GM18508 (cell line): ENCODE measurements at regions not wholly inside any gene's neighbourhood (a gene's known extent, or its start where the extent isn't known, plus 50 kb on each side); places are given as distances from the start of the nearest gene placed in this dataset.
"Not testable (repeated sequence)": the region's sequence is repeated elsewhere in the genome, so short reads cannot be mapped to it uniquely, and the experiment has no call there.

ENCODE experiments used
- ATAC-seq: cut with Tn5 transposase; IDR thresholded peaks from one replicate; pipeline ENCODE4 v1.9.1; 2021; ENCODE audit warnings: moderate number of reproducible peaks; ENCODE audit not compliant: insufficient read depth, unreplicated experiment

DNA sequence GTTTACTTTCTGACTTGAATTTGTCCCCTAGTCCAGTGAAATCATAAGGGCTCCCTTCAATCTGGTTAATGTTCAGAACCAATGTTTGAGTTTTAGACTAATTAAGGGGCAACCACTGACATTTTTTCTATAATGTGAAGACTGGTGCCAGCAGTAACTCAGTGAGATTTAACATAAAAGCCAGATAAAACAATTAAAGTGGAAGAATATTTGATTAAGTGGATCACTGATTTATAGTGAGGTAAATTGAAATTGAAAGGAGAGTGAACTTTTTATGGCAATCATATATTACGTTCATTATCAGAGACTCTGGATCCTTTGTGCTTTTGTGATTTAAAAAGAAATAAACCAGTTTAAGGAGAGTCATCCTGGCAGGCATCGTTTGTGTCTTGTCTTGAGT lies 246.8 kb downstream of the GATA3 start:
- ATAC-seq: no peak

DNA sequence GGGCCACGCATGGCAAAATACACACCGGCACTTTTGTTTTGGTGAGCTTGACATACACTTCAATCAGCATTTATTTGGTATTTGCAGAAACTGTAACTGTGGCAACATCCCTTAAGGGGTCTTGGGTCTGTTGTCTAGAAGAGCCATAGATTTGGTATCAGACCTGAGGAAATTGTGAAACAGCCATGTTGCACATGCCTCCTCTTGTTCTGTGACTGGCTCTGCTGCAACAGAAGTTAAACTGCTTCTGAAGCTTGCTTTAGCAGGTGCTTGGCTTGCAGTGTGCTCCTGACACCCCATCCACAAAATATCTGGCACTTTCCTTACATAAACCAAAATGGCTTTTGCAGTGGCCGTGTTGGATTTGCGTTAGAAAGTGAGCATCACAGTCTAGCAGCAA lies 247.3 kb downstream of the GATA3 start:
- ATAC-seq: no peak

DNA sequence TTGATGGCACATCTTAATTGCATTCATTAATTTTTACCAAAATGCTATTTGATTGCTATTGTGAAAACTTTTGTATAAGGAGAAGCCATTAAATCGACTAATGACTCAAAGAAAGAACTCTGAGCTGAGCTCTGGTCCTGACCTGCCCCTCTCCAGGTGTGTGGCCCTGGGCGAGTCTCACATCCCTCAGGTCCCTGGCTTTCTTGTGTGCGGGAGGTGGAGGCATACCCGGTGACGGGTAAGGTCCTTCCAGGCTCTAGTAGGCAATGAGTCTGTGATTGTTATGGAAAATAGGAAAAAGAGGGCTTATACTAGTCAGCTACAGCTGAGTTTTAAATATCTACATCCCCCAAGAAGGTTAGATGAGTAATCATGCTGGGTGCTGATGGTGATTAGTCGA lies 248.1 kb downstream of the GATA3 start:
- ATAC-seq: no peak

DNA sequence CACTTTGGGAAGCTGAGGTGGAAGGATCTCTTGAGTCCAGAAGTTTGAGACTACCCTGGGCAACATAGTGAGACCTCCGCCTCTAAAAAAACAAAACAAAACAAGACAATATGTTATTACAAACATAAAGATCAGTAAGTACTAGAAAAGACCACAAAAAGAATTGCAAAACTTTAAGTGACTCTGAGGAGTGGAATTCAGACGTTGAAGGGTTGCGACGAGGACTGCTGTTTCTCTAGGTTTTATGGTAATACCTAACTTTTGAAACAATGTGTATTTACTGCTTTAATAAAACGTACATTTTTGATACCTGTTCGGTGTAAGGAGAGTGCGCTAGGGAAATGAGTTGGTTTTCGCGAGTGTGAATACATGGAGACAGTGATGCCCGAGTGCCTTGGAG lies 250.4 kb downstream of the GATA3 start:
- ATAC-seq: no peak

DNA sequence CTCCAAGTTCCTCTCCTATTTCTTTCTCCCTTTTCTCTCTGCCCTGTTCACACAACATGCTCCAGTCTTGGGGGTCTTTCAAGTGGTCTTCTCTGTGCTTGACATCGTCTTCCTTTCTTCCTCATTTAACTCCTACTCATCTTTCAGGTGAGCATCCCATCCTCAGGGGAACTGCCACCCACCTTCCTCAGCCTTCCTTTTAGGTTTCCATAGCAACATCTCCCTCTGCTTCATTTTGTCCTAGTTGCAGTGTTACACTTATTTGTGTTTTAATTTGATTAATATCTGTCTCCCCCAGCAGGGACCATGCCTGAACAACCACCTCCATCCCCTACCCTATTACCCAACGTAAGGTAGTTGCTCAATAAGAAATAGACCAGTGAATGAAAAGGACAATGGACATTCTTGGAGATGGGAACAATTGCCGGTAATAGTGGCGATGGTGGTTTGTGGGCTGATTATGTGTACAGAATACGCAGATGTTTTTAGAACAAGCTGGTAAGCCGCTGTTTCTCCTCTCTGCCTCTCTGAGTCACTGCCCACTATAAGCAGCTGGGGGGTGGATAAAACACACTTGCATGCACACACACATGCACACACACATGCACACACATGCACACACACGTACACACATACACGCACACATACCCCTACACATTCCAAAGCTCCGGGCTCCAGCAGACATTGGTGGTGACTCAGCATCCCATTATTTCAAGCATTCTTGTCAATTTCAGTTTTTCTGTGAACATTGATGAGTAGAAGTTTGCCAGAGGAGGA lies 251.6 kb downstream of the GATA3 start:
- no peak for ATAC-seq

DNA sequence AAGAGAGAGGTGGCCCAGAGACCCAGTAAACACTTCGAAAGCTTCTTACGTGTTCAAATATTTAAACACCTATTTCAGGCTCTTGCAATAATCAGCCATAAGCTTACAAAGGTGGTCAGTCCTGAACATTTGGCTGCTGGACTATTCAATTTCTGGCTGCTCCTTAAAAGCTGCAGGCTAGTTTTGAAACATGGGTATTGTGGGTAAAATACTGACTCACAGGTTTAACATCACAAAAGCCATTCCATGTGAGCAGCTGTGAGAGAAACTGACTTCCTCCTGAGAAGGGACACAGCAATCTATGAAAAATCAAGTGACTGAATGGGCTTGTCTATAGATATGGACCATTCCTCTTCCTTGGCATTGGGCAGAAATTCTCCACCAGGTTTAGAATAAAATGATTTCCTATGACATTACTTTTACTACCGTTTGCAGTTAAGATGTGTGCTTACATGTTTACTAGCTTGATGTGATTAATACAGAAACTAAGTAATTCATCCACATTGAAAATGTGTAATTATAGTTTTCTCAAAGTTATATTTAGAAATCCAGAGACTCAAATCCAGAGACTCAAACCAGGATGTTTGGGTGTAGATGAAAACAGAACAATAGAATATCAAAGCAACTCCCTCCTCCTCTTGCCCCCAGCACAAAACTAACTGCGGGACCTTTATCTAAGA lies 252.3 kb downstream of the GATA3 start:
- no peak for ATAC-seq

DNA sequence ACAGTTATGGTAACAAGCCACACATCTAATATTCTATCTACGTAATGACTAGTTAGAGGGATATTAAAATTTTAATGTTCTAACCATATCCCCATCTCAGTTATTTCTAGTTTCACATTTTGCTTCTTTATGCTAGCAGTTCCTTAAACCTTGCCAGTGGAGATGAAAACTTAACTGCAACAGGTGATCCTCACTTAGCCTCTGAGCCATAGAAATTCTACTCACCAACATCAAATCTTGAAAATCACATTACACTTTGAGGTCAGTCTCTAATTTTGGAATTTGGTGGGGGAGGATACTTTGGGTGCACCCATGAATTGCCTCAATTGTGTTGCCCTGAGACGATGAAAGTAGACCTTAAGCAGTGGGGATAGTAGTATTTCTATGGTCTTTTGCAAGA lies 256.4 kb downstream of the GATA3 start:
- ATAC-seq: no peak

DNA sequence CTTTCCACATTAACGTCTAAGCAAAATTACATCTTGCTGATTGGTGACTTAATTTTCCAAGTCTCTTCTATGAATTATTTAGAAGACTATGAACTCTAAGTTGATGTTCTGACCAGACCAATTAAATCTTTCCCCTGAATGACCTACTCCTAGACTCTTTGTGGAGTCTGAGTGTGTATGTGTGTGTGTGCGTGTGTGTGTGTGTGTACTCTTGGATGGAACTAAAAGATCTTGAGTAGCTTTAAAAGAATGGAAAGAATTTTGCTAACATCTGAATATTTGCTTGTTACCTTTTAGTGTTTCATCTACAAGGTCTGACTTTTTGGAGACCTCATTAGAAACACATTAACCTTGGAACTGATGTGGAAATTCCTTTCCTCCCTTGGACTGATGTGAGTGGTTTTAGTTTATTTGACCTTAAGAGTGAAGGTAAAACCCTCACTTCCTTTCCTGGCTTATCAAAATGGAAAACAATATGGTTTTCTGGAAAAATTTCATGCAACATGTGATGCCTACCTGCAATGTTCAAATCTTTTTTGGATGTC lies 257.1 kb downstream of the GATA3 start:
- no peak for ATAC-seq

DNA sequence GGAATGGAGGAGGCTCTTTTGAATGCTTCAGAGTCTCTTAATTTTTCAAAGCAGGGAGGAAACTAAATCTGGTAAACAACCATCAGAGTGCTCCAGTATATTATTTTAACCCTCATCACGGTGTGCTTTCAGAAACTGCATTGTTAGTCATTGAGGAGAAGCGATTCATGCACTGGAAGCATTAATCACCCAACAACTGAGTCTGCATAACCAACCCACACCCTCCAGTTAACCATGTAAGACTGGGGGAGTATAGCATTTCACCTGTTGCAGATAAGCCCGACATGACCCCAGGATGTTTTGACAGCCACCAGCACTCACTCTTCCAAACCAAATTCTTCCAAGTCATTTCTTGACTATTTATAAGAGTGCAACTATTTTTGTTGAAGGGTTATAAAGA lies 257.6 kb downstream of the GATA3 start:
- ATAC-seq: no peak

DNA sequence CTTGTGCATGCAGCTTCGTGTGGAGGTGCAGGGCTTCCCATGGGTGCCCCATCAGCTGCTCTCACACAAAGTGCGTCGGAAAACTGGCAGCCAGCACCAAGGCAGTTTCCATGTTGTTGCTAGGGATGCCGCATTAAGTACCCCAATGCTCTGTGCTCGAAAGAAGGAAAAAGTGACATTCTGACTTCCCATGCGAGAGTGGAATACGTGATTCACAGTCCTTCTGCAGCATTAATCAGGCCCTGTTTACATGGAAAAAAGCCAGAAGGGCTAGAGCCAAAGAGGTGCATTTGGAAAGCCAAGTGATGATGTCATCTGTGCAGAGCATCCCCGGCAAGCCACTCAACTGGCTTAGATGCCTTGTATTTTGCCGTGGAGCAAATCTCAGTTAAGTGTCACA lies 258.3 kb downstream of the GATA3 start:
- no peak for ATAC-seq

DNA sequence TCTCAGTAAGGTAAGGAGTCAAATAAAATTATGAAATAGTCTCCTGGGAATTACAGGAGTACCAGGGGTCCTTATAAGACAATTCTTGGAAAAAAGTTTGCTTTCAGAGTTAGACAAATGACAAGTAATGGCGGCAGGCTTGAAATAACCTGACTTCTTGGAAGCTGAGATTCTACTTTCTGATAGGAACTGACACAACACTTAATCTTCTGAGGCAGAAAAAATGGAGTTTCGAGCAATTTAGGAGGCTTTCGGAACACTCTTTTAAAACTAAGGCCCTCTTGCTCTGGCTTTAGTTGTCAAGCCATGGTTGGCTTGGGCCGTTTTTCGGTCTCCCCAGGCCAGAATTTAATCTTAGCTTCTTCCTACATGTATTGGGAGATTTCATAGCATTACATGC lies 260.0 kb downstream of the GATA3 start:
- no peak for ATAC-seq

DNA sequence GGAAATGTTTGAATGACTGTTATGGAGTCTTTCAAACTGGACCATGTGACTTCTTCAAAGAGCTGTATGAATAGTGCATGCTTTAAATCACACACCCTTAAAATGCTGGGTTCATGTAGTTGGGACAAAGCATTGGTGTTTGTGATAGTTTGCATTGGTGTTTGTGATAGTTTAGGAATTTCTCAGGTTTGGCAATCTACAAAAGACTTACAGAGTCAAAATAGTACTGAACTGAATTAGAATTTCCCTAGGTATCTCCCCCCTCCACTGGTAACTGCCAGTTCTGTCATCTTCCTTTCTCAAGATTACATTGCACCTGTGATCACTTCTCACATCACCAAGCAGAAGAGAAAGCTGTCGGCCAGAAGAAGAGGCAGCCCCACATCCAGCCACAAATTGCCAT lies 261.1 kb downstream of the GATA3 start:
- ATAC-seq: no peak

DNA sequence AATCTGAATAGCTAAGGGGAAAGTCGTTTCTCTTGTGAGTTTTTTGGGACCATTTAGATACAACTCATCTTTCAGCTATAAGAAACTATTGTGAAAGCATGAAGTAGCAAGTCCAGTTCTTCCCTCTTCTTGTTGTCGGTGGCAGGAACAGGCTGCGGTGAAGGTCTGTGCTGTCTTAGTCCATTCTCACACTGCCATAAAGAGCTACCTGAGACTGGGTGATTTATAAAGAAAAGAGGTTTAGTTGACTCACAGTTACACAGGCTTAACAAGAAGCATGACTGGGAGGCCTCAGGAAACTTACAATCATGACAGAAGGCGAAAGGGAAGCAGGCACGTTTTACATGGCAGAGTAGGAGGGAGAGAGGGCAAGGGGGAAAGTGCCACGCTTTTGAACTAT lies 261.8 kb downstream of the GATA3 start:
- ATAC-seq: no peak

DNA sequence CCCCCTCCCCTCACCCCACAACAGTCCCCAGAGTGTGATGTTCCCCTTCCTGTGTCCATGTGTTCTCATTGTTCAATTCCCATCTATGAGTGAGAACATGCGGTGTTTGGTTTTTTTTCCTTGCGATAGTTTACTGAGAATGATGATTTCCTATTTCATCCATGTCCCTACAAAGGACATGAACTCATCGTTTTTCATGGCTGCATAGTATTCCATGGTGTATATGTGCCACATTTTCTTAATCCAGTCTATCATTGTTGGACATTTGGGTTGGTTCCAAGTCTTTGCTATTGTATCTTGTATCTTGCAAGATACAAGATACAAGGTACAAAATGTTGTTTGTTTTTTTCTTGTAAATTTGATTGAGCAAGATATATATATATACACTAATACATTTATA lies 263.9 kb downstream of the GATA3 start:
- not testable (repeated sequence) for ATAC-seq

DNA sequence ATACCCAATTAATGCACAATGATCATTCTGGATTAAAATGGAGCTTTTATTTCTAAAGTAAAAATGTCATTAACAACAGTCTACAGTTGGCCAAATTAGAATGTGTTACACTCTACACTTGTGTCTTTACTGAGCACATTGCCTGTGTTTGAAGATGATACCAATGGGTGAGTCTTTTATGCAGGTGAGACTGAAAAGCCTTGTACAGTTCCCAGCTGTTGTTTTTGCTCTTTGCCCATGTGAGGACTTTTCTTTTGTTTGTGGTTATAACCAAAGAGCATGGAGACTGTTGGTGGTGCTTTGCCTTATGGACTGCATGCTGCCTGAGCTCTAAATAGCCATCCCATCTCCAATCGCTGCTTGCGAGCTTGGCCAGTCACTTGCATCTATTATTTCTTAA lies 264.5 kb downstream of the GATA3 start:
- no peak for ATAC-seq

DNA sequence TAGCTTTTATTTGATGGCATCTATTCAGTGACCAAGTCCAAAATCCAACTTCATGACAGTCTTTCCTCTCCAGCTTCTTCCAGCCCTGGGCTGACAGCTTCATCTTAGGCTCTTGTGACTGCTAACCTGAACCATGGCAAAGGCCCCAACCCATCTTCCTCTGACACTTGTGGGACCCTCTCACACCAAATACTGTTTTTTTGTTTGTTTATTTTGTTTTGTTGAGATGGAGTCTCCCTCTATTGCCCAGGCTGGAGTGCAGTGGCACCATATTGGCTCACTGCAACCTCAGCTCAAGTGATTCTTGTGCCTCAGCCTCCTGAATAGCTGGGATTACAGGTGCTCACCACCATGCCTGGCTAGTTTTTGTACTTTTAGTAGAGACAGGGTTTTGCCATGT lies 265.2 kb downstream of the GATA3 start:
- ATAC-seq: no peak

DNA sequence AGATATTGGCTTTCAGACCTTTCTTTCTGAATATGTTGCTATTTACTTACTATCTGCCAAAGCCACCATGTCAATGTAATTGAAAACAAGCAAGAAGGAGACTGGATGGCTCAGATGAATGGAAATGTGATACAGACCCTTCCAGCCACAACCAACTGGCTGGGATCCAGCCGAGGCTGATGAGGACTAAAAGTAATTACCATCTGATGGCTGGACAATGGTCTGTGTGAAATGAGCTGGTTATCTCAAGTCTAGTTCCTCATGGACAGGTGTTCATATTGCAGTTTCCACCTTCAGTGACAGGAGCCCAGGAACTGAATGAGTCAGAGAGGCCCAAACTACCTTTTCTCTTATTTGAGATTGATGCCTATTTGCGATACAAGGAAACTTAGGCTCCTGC lies 267.5 kb downstream of the GATA3 start:
- ATAC-seq: no peak

DNA sequence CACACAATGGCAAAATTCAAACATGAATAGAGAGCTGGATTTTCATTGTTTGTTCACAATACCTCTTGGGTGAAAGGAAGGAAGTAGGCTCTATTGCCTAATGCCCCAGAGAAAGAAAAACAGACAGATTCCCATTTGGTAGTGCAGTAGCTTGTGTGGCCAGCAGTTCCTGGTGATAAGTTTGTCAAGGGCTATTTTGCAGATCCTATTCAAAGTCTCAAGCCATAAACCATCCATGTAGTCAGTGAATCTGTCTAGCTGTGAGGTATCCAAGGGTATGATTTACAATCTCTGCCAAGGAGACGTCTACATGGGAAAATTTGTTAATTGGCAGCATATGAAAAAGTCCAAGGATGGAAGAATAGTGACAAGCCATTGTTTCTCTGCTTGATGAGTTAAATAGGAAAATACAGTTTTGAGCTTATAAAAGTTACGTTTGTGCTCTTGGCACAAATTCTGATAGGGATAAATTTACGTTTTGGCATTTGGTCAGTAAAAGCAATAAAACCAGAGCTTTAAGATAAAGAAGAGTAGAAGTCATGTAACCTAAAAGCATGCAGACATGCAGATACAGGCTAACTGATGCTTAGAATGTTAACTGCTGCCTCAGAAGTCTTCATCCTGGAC lies 269.1 kb downstream of the GATA3 start:
- no peak for ATAC-seq

DNA sequence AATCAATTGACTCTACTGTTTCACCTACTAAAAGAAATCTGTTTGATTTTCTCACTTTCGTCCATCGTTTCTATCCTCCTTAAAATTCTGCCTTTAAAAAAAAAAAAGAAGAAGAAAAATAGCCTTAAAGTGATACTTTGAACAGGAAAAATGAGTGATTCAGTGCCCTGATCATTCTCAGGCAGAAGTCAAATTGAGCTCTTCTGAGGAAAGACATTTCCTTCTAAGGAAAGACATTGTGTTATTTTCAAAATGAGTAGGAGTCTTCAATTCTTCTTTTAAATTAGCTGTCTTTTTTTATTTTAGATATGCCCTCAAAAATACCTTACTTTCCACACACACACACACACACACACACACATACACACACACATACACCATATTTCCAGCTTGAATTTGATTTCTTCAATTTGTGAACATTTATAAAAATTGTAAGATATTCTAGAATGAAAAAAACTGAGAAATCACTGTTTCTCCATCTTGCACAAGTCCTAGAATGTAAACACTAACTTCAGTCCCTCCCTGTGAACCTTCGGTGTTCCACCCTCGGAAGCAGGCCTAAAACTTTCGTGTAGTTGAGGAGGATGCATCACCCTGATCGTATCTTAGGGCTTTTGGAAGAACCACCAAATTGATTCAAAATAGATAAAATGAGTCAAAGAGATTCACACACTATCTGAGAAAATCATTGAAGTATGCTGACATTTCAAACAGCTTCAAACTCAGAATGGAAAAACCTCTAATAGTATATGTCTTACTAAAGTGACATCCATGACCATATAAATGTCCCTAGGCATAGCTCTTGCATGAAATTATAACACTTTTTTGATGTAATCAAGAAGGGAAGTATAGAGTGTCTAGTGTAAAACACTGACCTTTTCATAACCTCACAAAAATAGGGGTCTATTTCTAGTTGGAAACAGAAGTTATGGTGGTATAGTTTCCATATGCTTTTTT lies 270.8 kb downstream of the GATA3 start:
- ATAC-seq: no peak

DNA sequence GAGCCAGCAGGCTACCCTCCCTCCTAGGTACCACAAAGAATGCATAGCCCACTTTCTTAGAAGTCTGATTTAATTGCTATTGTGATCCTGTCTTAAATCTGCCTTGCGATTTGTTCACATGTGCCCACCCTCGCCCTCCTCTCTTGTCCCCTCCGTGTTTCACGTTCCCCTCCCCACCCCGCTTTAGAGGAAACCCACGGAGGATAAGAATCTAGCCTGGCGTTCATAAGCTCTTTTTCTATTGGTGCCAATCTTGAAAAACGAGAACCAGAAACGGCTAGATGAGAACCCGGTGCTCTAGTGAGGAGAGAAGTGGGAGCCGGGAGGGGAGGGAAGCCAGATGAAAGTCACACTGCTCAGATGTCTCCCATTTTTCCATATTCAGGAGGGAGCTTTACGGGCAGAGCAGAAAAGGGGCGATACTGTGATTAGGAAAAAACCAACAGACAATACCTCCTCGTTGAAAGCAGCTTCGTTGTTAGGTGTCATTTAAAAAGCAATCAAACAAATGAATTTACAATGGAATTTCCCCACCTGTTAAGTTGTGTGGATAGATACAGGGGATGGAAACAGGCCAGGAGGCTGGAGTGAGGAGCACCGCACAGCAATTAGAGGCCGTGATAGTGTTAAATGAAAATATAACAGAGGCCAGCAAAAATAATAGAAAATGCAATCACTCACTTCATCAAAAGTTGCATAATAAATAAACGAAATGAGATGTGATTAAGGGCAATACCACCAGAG lies 272.1 kb downstream of the GATA3 start:
- ATAC-seq: no peak
